ENCODE measurements at regions not wholly inside any gene's neighbourhood (a gene's known extent, or its start where the extent isn't known, plus 50 kb on each side); places are given as distances from the start of the nearest gene placed in this dataset.

DNA sequence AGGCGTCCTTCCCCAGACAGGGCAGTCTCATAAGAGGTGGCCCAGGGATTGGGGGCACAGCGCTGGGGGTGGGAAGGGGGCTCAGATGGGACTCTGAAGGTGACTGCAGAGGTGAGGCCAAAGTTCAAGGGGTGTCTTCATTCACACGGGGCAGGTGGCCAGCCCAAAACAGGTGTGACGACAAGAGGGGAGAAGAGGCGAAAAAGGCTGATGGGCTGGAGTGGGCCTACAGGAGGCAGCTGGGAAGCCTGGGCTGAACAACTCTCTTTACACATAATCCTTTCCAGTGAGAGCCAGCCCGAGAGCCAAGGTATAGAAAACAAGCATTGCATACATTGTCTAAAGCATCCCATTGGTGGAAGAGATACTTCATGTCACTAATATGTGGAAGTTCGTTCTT, 130.9 kb upstream of the ASB18 start:
- no peaks in the 10 kb centered on the region for H3K9me3 ChIP-seq (ENCODE audit: low read length)
- intact Hi-C loops (cut with micrococcal nuclease; ENCODE audit: unreplicated experiment), result no loop called here
- CTCF ChIA-PET (ENCODE audit: unreplicated experiment), result no interaction called here

GRCh38 chr2:236396818-236397350, 132.7 kb upstream of the ASB18 start:
- DNase-seq (ENCODE audit: low spot score), result no peak
- no peaks in the 10 kb centered on the region for H3K9me3 ChIP-seq (ENCODE audit: low read length)
- TF ChIP-seq EZH2phosphoT487 (IDR thresholded peaks at IDR 0.05; ENCODE audit: borderline replicate concordance, low read depth, low read length), result no peak
- TF ChIP-seq, protein P1, sequence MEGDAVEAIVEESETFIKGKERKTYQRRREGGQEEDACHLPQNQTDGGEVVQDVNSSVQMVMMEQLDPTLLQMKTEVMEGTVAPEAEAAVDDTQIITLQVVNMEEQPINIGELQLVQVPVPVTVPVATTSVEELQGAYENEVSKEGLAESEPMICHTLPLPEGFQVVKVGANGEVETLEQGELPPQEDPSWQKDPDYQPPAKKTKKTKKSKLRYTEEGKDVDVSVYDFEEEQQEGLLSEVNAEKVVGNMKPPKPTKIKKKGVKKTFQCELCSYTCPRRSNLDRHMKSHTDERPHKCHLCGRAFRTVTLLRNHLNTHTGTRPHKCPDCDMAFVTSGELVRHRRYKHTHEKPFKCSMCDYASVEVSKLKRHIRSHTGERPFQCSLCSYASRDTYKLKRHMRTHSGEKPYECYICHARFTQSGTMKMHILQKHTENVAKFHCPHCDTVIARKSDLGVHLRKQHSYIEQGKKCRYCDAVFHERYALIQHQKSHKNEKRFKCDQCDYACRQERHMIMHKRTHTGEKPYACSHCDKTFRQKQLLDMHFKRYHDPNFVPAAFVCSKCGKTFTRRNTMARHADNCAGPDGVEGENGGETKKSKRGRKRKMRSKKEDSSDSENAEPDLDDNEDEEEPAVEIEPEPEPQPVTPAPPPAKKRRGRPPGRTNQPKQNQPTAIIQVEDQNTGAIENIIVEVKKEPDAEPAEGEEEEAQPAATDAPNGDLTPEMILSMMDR (conservative IDR thresholded peaks at IDR 0.05; ENCODE audit: low read length), result no peak
- POLR2A ChIA-PET, result no interaction called here
- H3K9me2 ChIP-seq (ENCODE audit: insufficient read depth, low read length), result no peaks in the 10 kb centered on the region
- no peak overlapping the region for H3K4me3 ChIP-seq (ENCODE audit: low read depth, low read length, poor library complexity, severe bottlenecking)
- no peak overlapping the region for H3K27ac ChIP-seq (ENCODE audit: low read depth, low read length, poor library complexity, severe bottlenecking)
- no peak overlapping the region for H3K4me2 ChIP-seq (ENCODE audit: low read length)
- no peaks in the 10 kb centered on the region for H4K20me1 ChIP-seq (ENCODE audit: insufficient read depth, low read length)
- intact Hi-C loops (cut with micrococcal nuclease; ENCODE audit: unreplicated experiment), result no loop called here
- CTCF ChIA-PET (ENCODE audit: unreplicated experiment), result no interaction called here
- no peaks in the 10 kb centered on the region for H3K36me3 ChIP-seq (ENCODE audit: insufficient read depth, low read length)
- H3K4me1 ChIP-seq (ENCODE audit: insufficient read depth, low read length, poor library complexity, severe bottlenecking), result peaks cover 3% of the 10 kb centered on the region
- H3K79me2 ChIP-seq (ENCODE audit: insufficient read depth, low read depth, low read length), result no peaks in the 10 kb centered on the region
- no TSS peak for BruUV-seq (replicated peaks)
- H2AFZ ChIP-seq (ENCODE audit: low read length), result no peak overlapping the region

More for the DNA sequence above, 130.9 kb upstream of the ASB18 start:
- Histone ChIP-seq H3K4me1 (ENCODE audit: insufficient read depth, low read length, poor library complexity, severe bottlenecking) (no peaks in the 10 kb centered on the region), H3K9me2 (ENCODE audit: insufficient read depth, low read length) (no peaks in the 10 kb centered on the region), H2AFZ (ENCODE audit: low read length) (no peak overlapping the region), H3K4me2 (ENCODE audit: low read length) (no peak overlapping the region), H4K20me1 (ENCODE audit: insufficient read depth, low read length) (no peaks in the 10 kb centered on the region), H3K27ac (ENCODE audit: low read depth, low read length, poor library complexity, severe bottlenecking) (no peak overlapping the region), H3K4me3 (ENCODE audit: low read depth, low read length, poor library complexity, severe bottlenecking) (no peak overlapping the region), H3K36me3 (ENCODE audit: insufficient read depth, low read length) (no peaks in the 10 kb centered on the region), H3K79me2 (ENCODE audit: insufficient read depth, low read depth, low read length) (no peaks in the 10 kb centered on the region)
- POLR2A ChIA-PET, result no interaction called here
- no peak for TF ChIP-seq EZH2phosphoT487 (IDR thresholded peaks at IDR 0.05; ENCODE audit: borderline replicate concordance, low read depth, low read length)
- TF ChIP-seq, protein P1 (conservative IDR thresholded peaks at IDR 0.05; ENCODE audit: low read length), result no peak
- BruUV-seq (replicated peaks), result no TSS peak
- no peak for DNase-seq (ENCODE audit: low spot score)

DNA sequence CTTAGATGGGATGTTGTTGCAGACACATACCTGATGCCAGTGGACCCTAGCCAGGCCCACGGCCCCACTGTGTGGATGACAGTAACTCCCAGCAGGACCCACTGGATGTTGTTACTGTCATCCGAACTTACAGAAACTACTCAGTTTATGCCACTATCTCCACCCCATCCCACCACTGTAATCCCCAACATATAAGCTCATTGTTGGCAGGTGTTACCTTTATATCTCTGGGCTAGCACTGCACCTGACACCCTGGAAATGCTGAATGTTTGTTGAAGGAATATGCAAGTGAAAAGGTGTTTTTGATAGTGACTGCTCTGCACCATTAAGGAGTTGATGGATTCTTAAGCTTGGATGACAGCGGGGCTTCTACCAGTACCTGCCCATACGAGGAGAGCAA, 133.5 kb upstream of the ASB18 start:
- ChIA-PET CTCF (ENCODE audit: unreplicated experiment) (no interaction called here), POLR2A (interaction anchor here (0.6 kb wide), 1 partner anchor 21 kb away, joined by 3 read pairs; no protein-coding TSS in a partner anchor)
- Histone ChIP-seq H3K27ac (ENCODE audit: low read depth, low read length, poor library complexity, severe bottlenecking) (no peak overlapping the region), H4K20me1 (ENCODE audit: insufficient read depth, low read length) (no peaks in the 10 kb centered on the region), H3K9me2 (ENCODE audit: insufficient read depth, low read length) (no peaks in the 10 kb centered on the region), H2AFZ (ENCODE audit: low read length) (no peak overlapping the region), H3K9me3 (ENCODE audit: low read length) (no peaks in the 10 kb centered on the region), H3K4me3 (ENCODE audit: low read depth, low read length, poor library complexity, severe bottlenecking) (no peak overlapping the region), H3K4me2 (ENCODE audit: low read length) (no peak overlapping the region), H3K4me1 (ENCODE audit: insufficient read depth, low read length, poor library complexity, severe bottlenecking) (peaks cover 11% of the 10 kb centered on the region), H3K79me2 (ENCODE audit: insufficient read depth, low read depth, low read length) (no peaks in the 10 kb centered on the region), H3K36me3 (ENCODE audit: insufficient read depth, low read length) (no peaks in the 10 kb centered on the region)
- TF ChIP-seq, protein P1 (conservative IDR thresholded peaks at IDR 0.05; ENCODE audit: low read length), result no peak
- no peak for TF ChIP-seq EZH2phosphoT487 (IDR thresholded peaks at IDR 0.05; ENCODE audit: borderline replicate concordance, low read depth, low read length)
- intact Hi-C loops (cut with micrococcal nuclease; ENCODE audit: unreplicated experiment), result no loop called here
- no TSS peak for BruUV-seq (replicated peaks)
- no peak for DNase-seq (ENCODE audit: low spot score)

Data from OCI-LY7 (cell line).